SK-N-SH (cell line): ENCODE measurements at regions not wholly inside any gene's neighbourhood (a gene's known extent, or its start where the extent isn't known, plus 50 kb on each side); places are given as distances from the start of the nearest gene placed in this dataset.

Experiments
- CTCF ChIA-PET: fragments of 300-600, 350-600 bp; formaldehyde crosslinking; extraction: SDS; loops from one replicate; lab custom pipeline; 2021; lab: Yijun Ruan, JAX
- POLR2A ChIA-PET: fragments of 350-600 bp; sonication (Branson Sonifier 250); formaldehyde crosslinking; extraction: SDS; loops from one replicate; lab custom pipeline; 2020; ENCODE audit warnings: antibody characterized with exemption, inconsistent platforms; lab: Yijun Ruan, JAX
- DNase-seq: peaks from one replicate; pipeline ENCODE4 v3.0.0; 2012
- H2AFZ ChIP-seq: fragments of 200-600 bp; sonication (generic); 2 replicates; pipeline ENCODE4 v1.8.1; 2016; ENCODE audit warnings: antibody characterized with exemption, mild to moderate bottlenecking, low read depth
- H3F3A ChIP-seq: fragments of 200-600 bp; sonication (generic); replicated peaks from 2 replicates; pipeline ENCODE3; 2016; ENCODE audit warnings: antibody characterized with exemption, mild to moderate bottlenecking; ENCODE audit not compliant: insufficient read depth
- H3K27ac ChIP-seq, 2 experiments: fragments of 200-500 bp in 1 of 2; fragments of 200-600 bp in 1 of 2; sonication (Bioruptor generic) in 1 of 2; sonication (generic), shearing (Covaris generic) in 1 of 2; 2 replicates each; pipeline versions ENCODE4 v1.5.1 to v1.6.1; 2014 to 2016; ENCODE audit warnings: low read depth in 2 of 2, inconsistent platforms in 1 of 2, low read length in 1 of 2, mild to moderate bottlenecking in 1 of 2, mixed read lengths in 1 of 2
- H3K27me3 ChIP-seq: fragments of 200-600 bp; sonication (generic), shearing (Covaris generic); 2 replicates; pipeline ENCODE4 v1.6.1; 2016; ENCODE audit warnings: mixed run types; ENCODE audit not compliant: insufficient read depth
- H3K36me3 ChIP-seq, 2 experiments: fragments of 200-500 bp in 1 of 2; fragments of 200-600 bp in 1 of 2; sonication (Bioruptor generic) in 1 of 2; sonication (generic) in 1 of 2; replicated peaks in 1 of 2; 2 replicates each; pipeline versions ENCODE3 to v1.5.1; 2014 to 2016; ENCODE audit warnings: low read length in 1 of 2, mild to moderate bottlenecking in 1 of 2; ENCODE audit not compliant: insufficient read depth in 2 of 2, control insufficient read depth in 1 of 2
- H3K4me1 ChIP-seq, 2 experiments: fragments of 200-500 bp in 1 of 2; fragments of 200-600 bp in 1 of 2; sonication (Bioruptor generic) in 1 of 2; sonication (generic), shearing (Covaris generic) in 1 of 2; 2 replicates each; pipeline versions ENCODE4 v1.5.1 to v1.6.1; 2014 to 2016; ENCODE audit warnings: low read depth in 1 of 2, low read length in 1 of 2, mixed run types in 1 of 2; ENCODE audit not compliant: insufficient read depth in 2 of 2, control insufficient read depth in 1 of 2
- H3K4me2 ChIP-seq: fragments of 200-600 bp; sonication (generic), shearing (Covaris generic); 2 replicates; pipeline ENCODE4 v1.6.1; 2017; ENCODE audit warnings: mixed run types
- H3K4me3 ChIP-seq, 2 experiments: fragments of 200-500 bp in 1 of 2; fragments of 200-600 bp in 1 of 2; sonication (Bioruptor generic) in 1 of 2; sonication (generic), shearing (Covaris generic) in 1 of 2; 2 replicates each; pipeline versions ENCODE4 v1.5.1 to v1.8.1; 2014 to 2016; ENCODE audit warnings: low read depth in 2 of 2, inconsistent platforms in 1 of 2, low read length in 1 of 2, mild to moderate bottlenecking in 1 of 2, mixed read lengths in 1 of 2, moderate library complexity in 1 of 2
- H3K79me2 ChIP-seq: fragments of 200-600 bp; sonication (generic); 2 replicates; pipeline ENCODE4 v1.8.1; 2017; ENCODE audit warnings: mild to moderate bottlenecking; ENCODE audit not compliant: insufficient read depth
- H3K9ac ChIP-seq: fragments of 200-600 bp; sonication (generic); 2 replicates; pipeline ENCODE4 v1.6.1; 2017; ENCODE audit warnings: mixed run types
- H3K9me2 ChIP-seq: fragments of 200-600 bp; sonication (generic); 2 replicates; pipeline ENCODE4 v1.6.1; 2017; ENCODE audit warnings: mixed run types
- H3K9me3 ChIP-seq: fragments of 200-600 bp; sonication (generic); 2 replicates; pipeline ENCODE4 v1.6.1; 2017; ENCODE audit warnings: mixed run types, mild to moderate bottlenecking, moderate library complexity
- H4K20me1 ChIP-seq: fragments of 200-600 bp; sonication (generic); 2 replicates; pipeline ENCODE4 v1.6.1; 2017; ENCODE audit warnings: mild to moderate bottlenecking, mixed run types; ENCODE audit not compliant: insufficient read depth
- CHD2 ChIP-seq: fragments of 150-350 bp; IDR thresholded peaks from 2 replicates; pipeline ENCODE4 v1.6.1; 2018; ENCODE audit warnings: low read length; ENCODE audit not compliant: partially characterized antibody
- EZH2phosphoT487 ChIP-seq: fragments of 200-600 bp; sonication (generic); IDR thresholded peaks from 2 replicates; pipeline ENCODE4 v1.6.1; 2017; ENCODE audit warnings: low read depth, mixed run types, mild to moderate bottlenecking, antibody characterized with exemption, moderate library complexity, borderline replicate concordance
- FOXJ3 ChIP-seq: sonication (generic); formaldehyde crosslinking; IDR thresholded peaks from 2 replicates; pipeline ENCODE4 v1.5.1; 2020; ENCODE audit warnings: mild to moderate bottlenecking, missing genetic modification reagents
- FOXM1 ChIP-seq: IDR thresholded peaks from 2 replicates; pipeline ENCODE4 v1.4.0; 2012; ENCODE audit warnings: low read depth, mild to moderate bottlenecking
- GATA2 ChIP-seq: sonication (generic); formaldehyde crosslinking; IDR thresholded peaks from 2 replicates; pipeline ENCODE4 v1.5.0; 2020; ENCODE audit warnings: mild to moderate bottlenecking, missing genetic modification reagents
- JUND ChIP-seq: IDR thresholded peaks from 2 replicates; pipeline ENCODE4 v1.4.0; 2012
- MEF2A ChIP-seq: IDR thresholded peaks from 2 replicates; pipeline ENCODE4 v1.4.0; 2012; ENCODE audit warnings: low read depth, borderline replicate concordance
- NFIC ChIP-seq: IDR thresholded peaks from 2 replicates; pipeline ENCODE4 v1.4.0; 2012; ENCODE audit warnings: borderline replicate concordance
- NRF1 ChIP-seq: IDR thresholded peaks from 2 replicates; pipeline ENCODE4 v1.6.1; 2012; ENCODE audit warnings: low read depth, mild to moderate bottlenecking, low read length
- RAD21 ChIP-seq: IDR thresholded peaks from 2 replicates; pipeline ENCODE4 v1.6.1; 2012; ENCODE audit warnings: mild to moderate bottlenecking, low read length
- RCOR1 ChIP-seq: fragments of 150-350 bp; IDR thresholded peaks from 2 replicates; pipeline ENCODE4 v1.6.1; 2017; ENCODE audit warnings: antibody characterized with exemption, low read length
- RXRA ChIP-seq: IDR thresholded peaks from 2 replicates; pipeline ENCODE4 v1.4.0; 2012; ENCODE audit warnings: low read depth, mild to moderate bottlenecking, borderline replicate concordance
- SIN3A ChIP-seq: IDR thresholded peaks from 2 replicates; pipeline ENCODE4 v1.6.1; 2012; ENCODE audit warnings: low read depth, mild to moderate bottlenecking, low read length, moderate library complexity, borderline replicate concordance
- TAF1 ChIP-seq: IDR thresholded peaks from 2 replicates; pipeline ENCODE4 v1.6.1; 2012; ENCODE audit warnings: low read depth, mild to moderate bottlenecking, low read length, moderate library complexity, borderline replicate concordance
- TEAD4 ChIP-seq: IDR thresholded peaks from 2 replicates; pipeline ENCODE4 v1.4.0; 2012; ENCODE audit warnings: mild to moderate bottlenecking, borderline replicate concordance; ENCODE audit not compliant: insufficient read depth
- WGBS: methylation state at CpG from one replicate; pipeline ENCODE4 v1.1.6; 2017; ENCODE audit warnings: low lambda C conversion rate; 5-methylcytosine and 5-hydroxymethylcytosine counted together
- TF ChIP-seq, protein P1 (sequence below): fragments of 200-600 bp; sonication (generic); IDR thresholded peaks from 2 replicates; pipeline ENCODE4 v1.6.1; 2017; ENCODE audit warnings: antibody characterized with exemption, mild to moderate bottlenecking, moderate library complexity
- TF ChIP-seq, protein P2 (sequence below): IDR thresholded peaks from 2 replicates; pipeline ENCODE4; 2012
- TF ChIP-seq, protein P3 (sequence below): IDR thresholded peaks from 2 replicates; pipeline ENCODE4 v1.6.1; 2012; ENCODE audit warnings: mild to moderate bottlenecking, low read depth, low read length, moderate library complexity

DNA sequence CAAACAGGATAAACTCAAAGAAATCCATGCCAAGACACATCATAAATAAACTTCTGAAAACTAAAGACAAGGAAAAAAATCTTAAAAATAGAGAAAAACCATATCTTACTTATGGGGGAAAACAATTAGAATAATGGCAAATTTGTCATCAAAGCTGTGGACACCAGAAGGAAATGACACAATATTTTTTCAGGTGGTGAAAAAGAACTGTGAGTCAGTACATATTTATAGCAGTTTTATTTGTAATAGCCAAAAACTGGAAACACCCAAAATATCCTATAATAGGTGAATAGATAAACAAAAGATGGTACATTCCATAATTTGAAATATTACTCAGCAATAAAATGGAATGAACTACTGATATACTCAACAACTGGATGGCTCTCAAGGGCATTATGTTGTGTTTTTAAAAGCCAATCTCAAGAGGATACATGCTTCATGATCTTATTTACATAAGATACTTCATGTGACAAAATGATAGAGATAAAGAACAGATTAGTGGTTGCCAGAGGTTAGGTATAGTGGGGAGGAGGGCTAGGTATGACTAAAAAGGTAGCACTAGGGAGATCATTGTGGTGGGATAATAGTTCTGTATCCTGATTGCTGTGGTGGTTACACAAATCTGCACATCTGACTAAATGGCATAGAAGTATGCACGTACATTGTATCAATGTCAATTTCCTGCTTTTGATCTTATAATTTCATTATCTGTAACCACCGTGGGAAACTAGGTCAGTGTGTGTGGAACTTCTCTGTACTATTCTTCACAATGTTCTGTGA, 191.9 kb downstream of the PPP1R2C start:
- DNase-seq: no peak
- Histone ChIP-seq H3F3A (no peaks in the 10 kb centered on the region), H3K4me2 (no peak overlapping the region), H3K9me3 (no peaks in the 10 kb centered on the region), H3K27me3 (no peaks in the 10 kb centered on the region), H3K36me3 (no peaks in the 10 kb centered on the region), H4K20me1 (no peaks in the 10 kb centered on the region), H3K4me3 (no peak overlapping the region)
- POLR2A ChIA-PET: no interaction called here
- WGBS: 5% methylated on average over 2 of the region's 2 CpGs
- no peak for TF ChIP-seq JUND
- TF ChIP-seq FOXM1: no peak
- no peak for TF ChIP-seq SIN3A
- no peak for TF ChIP-seq FOXJ3
- TF ChIP-seq TAF1: no peak
- no peak for TF ChIP-seq TEAD4
- TF ChIP-seq RXRA: no peak
- TF ChIP-seq RCOR1: no peak
- TF ChIP-seq NRF1: no peak
- TF ChIP-seq RAD21: no peak
- no peak for TF ChIP-seq NFIC
- no peak for TF ChIP-seq CHD2
- no peak for TF ChIP-seq EZH2phosphoT487
- TF ChIP-seq, protein P1, sequence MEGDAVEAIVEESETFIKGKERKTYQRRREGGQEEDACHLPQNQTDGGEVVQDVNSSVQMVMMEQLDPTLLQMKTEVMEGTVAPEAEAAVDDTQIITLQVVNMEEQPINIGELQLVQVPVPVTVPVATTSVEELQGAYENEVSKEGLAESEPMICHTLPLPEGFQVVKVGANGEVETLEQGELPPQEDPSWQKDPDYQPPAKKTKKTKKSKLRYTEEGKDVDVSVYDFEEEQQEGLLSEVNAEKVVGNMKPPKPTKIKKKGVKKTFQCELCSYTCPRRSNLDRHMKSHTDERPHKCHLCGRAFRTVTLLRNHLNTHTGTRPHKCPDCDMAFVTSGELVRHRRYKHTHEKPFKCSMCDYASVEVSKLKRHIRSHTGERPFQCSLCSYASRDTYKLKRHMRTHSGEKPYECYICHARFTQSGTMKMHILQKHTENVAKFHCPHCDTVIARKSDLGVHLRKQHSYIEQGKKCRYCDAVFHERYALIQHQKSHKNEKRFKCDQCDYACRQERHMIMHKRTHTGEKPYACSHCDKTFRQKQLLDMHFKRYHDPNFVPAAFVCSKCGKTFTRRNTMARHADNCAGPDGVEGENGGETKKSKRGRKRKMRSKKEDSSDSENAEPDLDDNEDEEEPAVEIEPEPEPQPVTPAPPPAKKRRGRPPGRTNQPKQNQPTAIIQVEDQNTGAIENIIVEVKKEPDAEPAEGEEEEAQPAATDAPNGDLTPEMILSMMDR: no peak
- TF ChIP-seq MEF2A: no peak
- no peak for TF ChIP-seq GATA2
- TF ChIP-seq, protein P2, sequence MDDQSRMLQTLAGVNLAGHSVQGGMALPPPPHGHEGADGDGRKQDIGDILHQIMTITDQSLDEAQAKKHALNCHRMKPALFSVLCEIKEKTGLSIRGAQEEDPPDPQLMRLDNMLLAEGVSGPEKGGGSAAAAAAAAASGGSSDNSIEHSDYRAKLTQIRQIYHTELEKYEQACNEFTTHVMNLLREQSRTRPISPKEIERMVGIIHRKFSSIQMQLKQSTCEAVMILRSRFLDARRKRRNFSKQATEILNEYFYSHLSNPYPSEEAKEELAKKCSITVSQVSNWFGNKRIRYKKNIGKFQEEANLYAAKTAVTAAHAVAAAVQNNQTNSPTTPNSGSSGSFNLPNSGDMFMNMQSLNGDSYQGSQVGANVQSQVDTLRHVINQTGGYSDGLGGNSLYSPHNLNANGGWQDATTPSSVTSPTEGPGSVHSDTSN: no peak
- TF ChIP-seq, protein P3, sequence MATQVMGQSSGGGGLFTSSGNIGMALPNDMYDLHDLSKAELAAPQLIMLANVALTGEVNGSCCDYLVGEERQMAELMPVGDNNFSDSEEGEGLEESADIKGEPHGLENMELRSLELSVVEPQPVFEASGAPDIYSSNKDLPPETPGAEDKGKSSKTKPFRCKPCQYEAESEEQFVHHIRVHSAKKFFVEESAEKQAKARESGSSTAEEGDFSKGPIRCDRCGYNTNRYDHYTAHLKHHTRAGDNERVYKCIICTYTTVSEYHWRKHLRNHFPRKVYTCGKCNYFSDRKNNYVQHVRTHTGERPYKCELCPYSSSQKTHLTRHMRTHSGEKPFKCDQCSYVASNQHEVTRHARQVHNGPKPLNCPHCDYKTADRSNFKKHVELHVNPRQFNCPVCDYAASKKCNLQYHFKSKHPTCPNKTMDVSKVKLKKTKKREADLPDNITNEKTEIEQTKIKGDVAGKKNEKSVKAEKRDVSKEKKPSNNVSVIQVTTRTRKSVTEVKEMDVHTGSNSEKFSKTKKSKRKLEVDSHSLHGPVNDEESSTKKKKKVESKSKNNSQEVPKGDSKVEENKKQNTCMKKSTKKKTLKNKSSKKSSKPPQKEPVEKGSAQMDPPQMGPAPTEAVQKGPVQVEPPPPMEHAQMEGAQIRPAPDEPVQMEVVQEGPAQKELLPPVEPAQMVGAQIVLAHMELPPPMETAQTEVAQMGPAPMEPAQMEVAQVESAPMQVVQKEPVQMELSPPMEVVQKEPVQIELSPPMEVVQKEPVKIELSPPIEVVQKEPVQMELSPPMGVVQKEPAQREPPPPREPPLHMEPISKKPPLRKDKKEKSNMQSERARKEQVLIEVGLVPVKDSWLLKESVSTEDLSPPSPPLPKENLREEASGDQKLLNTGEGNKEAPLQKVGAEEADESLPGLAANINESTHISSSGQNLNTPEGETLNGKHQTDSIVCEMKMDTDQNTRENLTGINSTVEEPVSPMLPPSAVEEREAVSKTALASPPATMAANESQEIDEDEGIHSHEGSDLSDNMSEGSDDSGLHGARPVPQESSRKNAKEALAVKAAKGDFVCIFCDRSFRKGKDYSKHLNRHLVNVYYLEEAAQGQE: no peak
- TF ChIP-seq, all 33 proteins: peak for 0
- H2AFZ ChIP-seq: no peak overlapping the region
- no peaks in the 10 kb centered on the region for H3K4me1 ChIP-seq
- no peak overlapping the region for H3K27ac ChIP-seq
- CTCF ChIA-PET: no interaction called here
- no peak overlapping the region for H3K9ac ChIP-seq
- H3K79me2 ChIP-seq: no peaks in the 10 kb centered on the region
- no peaks in the 10 kb centered on the region for H3K9me2 ChIP-seq
